ENCODE measurements at regions not wholly inside any gene's neighbourhood (a gene's known extent, or its start where the extent isn't known, plus 50 kb on each side); places are given as distances from the start of the nearest gene placed in this dataset.

- no peak for TF ChIP-seq TAF1 (CRISPR knock-in tag; IDR thresholded peaks at IDR 0.05)
- TF ChIP-seq DPF2 (CRISPR knock-in tag; IDR thresholded peaks at IDR 0.05; ENCODE audit: borderline replicate concordance, low read depth): no peak
- no peak for TF ChIP-seq CEBPB (IDR thresholded peaks at IDR 0.05; ENCODE audit: borderline replicate concordance, low read depth, low read length)
- no peak for TF ChIP-seq POLR2A (IDR thresholded peaks at IDR 0.05; ENCODE audit: insufficient read depth in 1 of 2, low read depth in 2 of 2, low read length in 2 of 2)
- TF ChIP-seq PCBP1 (IDR thresholded peaks at IDR 0.05; ENCODE audit: borderline replicate concordance, low read depth, low read length): no peak
- TF ChIP-seq HDAC6 (IDR thresholded peaks at IDR 0.05; ENCODE audit: low read depth, low read length): no peak
- no peak for TF ChIP-seq IKZF1 (IDR thresholded peaks at IDR 0.05)
- no peak for TF ChIP-seq ZSCAN20 (CRISPR knock-in tag; IDR thresholded peaks at IDR 0.05; ENCODE audit: borderline replicate concordance)
- TF ChIP-seq, protein P1, sequence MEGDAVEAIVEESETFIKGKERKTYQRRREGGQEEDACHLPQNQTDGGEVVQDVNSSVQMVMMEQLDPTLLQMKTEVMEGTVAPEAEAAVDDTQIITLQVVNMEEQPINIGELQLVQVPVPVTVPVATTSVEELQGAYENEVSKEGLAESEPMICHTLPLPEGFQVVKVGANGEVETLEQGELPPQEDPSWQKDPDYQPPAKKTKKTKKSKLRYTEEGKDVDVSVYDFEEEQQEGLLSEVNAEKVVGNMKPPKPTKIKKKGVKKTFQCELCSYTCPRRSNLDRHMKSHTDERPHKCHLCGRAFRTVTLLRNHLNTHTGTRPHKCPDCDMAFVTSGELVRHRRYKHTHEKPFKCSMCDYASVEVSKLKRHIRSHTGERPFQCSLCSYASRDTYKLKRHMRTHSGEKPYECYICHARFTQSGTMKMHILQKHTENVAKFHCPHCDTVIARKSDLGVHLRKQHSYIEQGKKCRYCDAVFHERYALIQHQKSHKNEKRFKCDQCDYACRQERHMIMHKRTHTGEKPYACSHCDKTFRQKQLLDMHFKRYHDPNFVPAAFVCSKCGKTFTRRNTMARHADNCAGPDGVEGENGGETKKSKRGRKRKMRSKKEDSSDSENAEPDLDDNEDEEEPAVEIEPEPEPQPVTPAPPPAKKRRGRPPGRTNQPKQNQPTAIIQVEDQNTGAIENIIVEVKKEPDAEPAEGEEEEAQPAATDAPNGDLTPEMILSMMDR (CRISPR knock-in tag; IDR thresholded peaks at IDR 0.05): no peak
- TF ChIP-seq ATF7 (IDR thresholded peaks at IDR 0.05): no peak
- no peak for TF ChIP-seq ATF7 (CRISPR knock-in tag; IDR thresholded peaks at IDR 0.05)
- TF ChIP-seq GTF2F1 (IDR thresholded peaks at IDR 0.05; ENCODE audit: low read length): no peak
These were observed 334.0 kb downstream of the ZNF33B start for GRCh38 chr10:42304341-42304740.
